Astrocyte (in vitro differentiated cells and primary cell): ENCODE measurements at regions not wholly inside any gene's neighbourhood (a gene's known extent, or its start where the extent isn't known, plus 50 kb on each side); places are given as distances from the start of the nearest gene placed in this dataset.

Experiments
- DNase-seq: peaks from one replicate; pipeline ENCODE4 v3.0.0-alpha.2; 2010; ENCODE audit warnings: low read depth
- FAIRE-seq: peaks from 2 replicates; lab custom pipeline; 2011; peaks lifted over from hg19 to GRCh38; lab: Jason Lieb, UNC
- H2AFZ ChIP-seq: 2 replicates; pipeline ENCODE4 v1.6.0; 2012; ENCODE audit warnings: low read depth, low read length, inconsistent platforms
- H3K27ac ChIP-seq: 2 replicates; pipeline ENCODE4 v1.5.1; 2011; ENCODE audit warnings: low read depth, low read length, inconsistent platforms
- H3K27me3 ChIP-seq: 2 replicates; pipeline ENCODE4 v1.6.0; 2011; ENCODE audit warnings: low read length, inconsistent platforms; ENCODE audit not compliant: insufficient read depth
- H3K36me3 ChIP-seq: 2 replicates; pipeline ENCODE4 v1.5.1; 2011; ENCODE audit warnings: low read length, inconsistent platforms; ENCODE audit not compliant: insufficient read depth
- H3K4me1 ChIP-seq: 2 replicates; pipeline ENCODE4 v1.5.1; 2011; ENCODE audit warnings: low read length, inconsistent platforms; ENCODE audit not compliant: insufficient read depth
- H3K4me2 ChIP-seq: 2 replicates; pipeline ENCODE4 v1.6.0; 2012; ENCODE audit warnings: low read length, inconsistent platforms
- H3K4me3 ChIP-seq: 2 replicates; pipeline ENCODE4 v1.5.1; 2011; ENCODE audit warnings: low read depth, mild to moderate bottlenecking, low read length, inconsistent platforms; ENCODE audit not compliant: insufficient read depth
- H3K79me2 ChIP-seq: 2 replicates; pipeline ENCODE4 v1.6.0; 2012; ENCODE audit warnings: mild to moderate bottlenecking, low read length, inconsistent platforms; ENCODE audit not compliant: insufficient read depth
- H3K9ac ChIP-seq: 2 replicates; pipeline ENCODE4 v1.6.0; 2012; ENCODE audit warnings: mild to moderate bottlenecking, low read length, inconsistent platforms
- H3K9me3 ChIP-seq: 2 replicates; pipeline ENCODE4 v1.5.1; 2012; ENCODE audit warnings: low read depth, mild to moderate bottlenecking, low read length, inconsistent platforms; ENCODE audit not compliant: insufficient read depth
- H4K20me1 ChIP-seq: 2 replicates; pipeline ENCODE4 v1.6.0; 2012; ENCODE audit warnings: low read length, inconsistent platforms; ENCODE audit not compliant: insufficient read depth
- H3K27ac Mint-ChIP-seq: one replicate; pipeline ENCODE4 v1.8.0; 2021; ENCODE audit warnings: mild to moderate bottlenecking, mixed read lengths; ENCODE audit not compliant: unreplicated experiment
- H3K27me3 Mint-ChIP-seq: one replicate; pipeline ENCODE4 v1.8.0; 2021; ENCODE audit warnings: low read depth, mixed read lengths; ENCODE audit not compliant: unreplicated experiment
- H3K36me3 Mint-ChIP-seq: one replicate; pipeline ENCODE4 v1.8.0; 2021; ENCODE audit warnings: low read depth, mixed read lengths; ENCODE audit not compliant: unreplicated experiment
- H3K4me1 Mint-ChIP-seq: one replicate; pipeline ENCODE4 v1.8.0; 2021; ENCODE audit warnings: low read depth, mixed read lengths; ENCODE audit not compliant: unreplicated experiment
- H3K4me3 Mint-ChIP-seq: one replicate; pipeline ENCODE4 v1.8.0; 2021; ENCODE audit warnings: mild to moderate bottlenecking, moderate library complexity, mixed read lengths; ENCODE audit not compliant: unreplicated experiment
- H3K9me3 Mint-ChIP-seq: one replicate; pipeline ENCODE4 v1.8.0; 2021; ENCODE audit warnings: mild to moderate bottlenecking, mixed read lengths; ENCODE audit not compliant: unreplicated experiment
- CTCF ChIP-seq: IDR thresholded peaks from 2 replicates; pipeline ENCODE4 v1.5.1; 2011; ENCODE audit warnings: low read depth, mild to moderate bottlenecking, inconsistent platforms, low read length, moderate library complexity; ENCODE audit not compliant: insufficient read depth
- EZH2 ChIP-seq: IDR thresholded peaks from 2 replicates; pipeline ENCODE4 v1.6.1; 2012; ENCODE audit warnings: mild to moderate bottlenecking, low read length, inconsistent platforms; ENCODE audit not compliant: insufficient read depth

GRCh38 chr16:77536809-77537208 lies 102.0 kb upstream of the ADAMTS18 start:
- Mint-ChIP-seq H3K9me3 (peaks cover 5% of the 10 kb centered on the region), H3K27ac (no peak overlapping the region), H3K27me3 (peaks cover 28% of the 10 kb centered on the region), H3K36me3 (no peaks in the 10 kb centered on the region), H3K4me1 (no peaks in the 10 kb centered on the region), H3K4me3 (no peak overlapping the region)
- Histone ChIP-seq H3K36me3 (no peaks in the 10 kb centered on the region), H2AFZ (no peak overlapping the region), H4K20me1 (no peaks in the 10 kb centered on the region), H3K4me1 (no peaks in the 10 kb centered on the region), H3K27me3 (no peaks in the 10 kb centered on the region), H3K9ac (no peak overlapping the region), H3K9me3 (no peaks in the 10 kb centered on the region), H3K27ac (no peak overlapping the region), H3K4me3 (no peak overlapping the region), H3K79me2 (no peaks in the 10 kb centered on the region), H3K4me2 (no peak overlapping the region)
- DNase-seq (no peak), FAIRE-seq (no peak)
- TF ChIP-seq EZH2 (no peak), CTCF (no peak)

- H3K79me2 ChIP-seq, result no peaks in the 10 kb centered on the region
- peaks cover 5% of the 10 kb centered on the region for H3K9me3 Mint-ChIP-seq
- no peak overlapping the region for H3K27ac Mint-ChIP-seq
- H3K4me1 Mint-ChIP-seq, result no peaks in the 10 kb centered on the region
- H3K4me2 ChIP-seq, result no peak overlapping the region
- H3K27ac ChIP-seq, result no peak overlapping the region
- H3K9ac ChIP-seq, result no peak overlapping the region
- H3K9me3 ChIP-seq, result no peaks in the 10 kb centered on the region
- H3K4me3 Mint-ChIP-seq, result no peak overlapping the region
- H3K4me1 ChIP-seq, result no peaks in the 10 kb centered on the region
- no peaks in the 10 kb centered on the region for H3K36me3 ChIP-seq
- no peak overlapping the region for H2AFZ ChIP-seq
- H3K4me3 ChIP-seq, result no peak overlapping the region
- FAIRE-seq (no peak), DNase-seq (peak; percentile 23)
- TF ChIP-seq CTCF (no peak), EZH2 (no peak)
- no peaks in the 10 kb centered on the region for H3K36me3 Mint-ChIP-seq
- H3K27me3 ChIP-seq, result no peaks in the 10 kb centered on the region
- peaks cover 28% of the 10 kb centered on the region for H3K27me3 Mint-ChIP-seq
- no peaks in the 10 kb centered on the region for H4K20me1 ChIP-seq
Measured at GRCh38 chr16:77539421-77540034, 104.7 kb upstream of the ADAMTS18 start.

- Histone ChIP-seq H4K20me1 (no peaks in the 10 kb centered on the region), H3K36me3 (no peaks in the 10 kb centered on the region), H3K27me3 (no peaks in the 10 kb centered on the region), H3K79me2 (no peaks in the 10 kb centered on the region), H3K4me3 (no peak overlapping the region), H3K27ac (no peak overlapping the region), H3K4me1 (no peaks in the 10 kb centered on the region), H3K9ac (no peak overlapping the region), H3K9me3 (no peaks in the 10 kb centered on the region), H2AFZ (no peak overlapping the region), H3K4me2 (no peak overlapping the region)
- H3K27ac Mint-ChIP-seq, result no peak overlapping the region
- no peak overlapping the region for H3K4me3 Mint-ChIP-seq
- no peaks in the 10 kb centered on the region for H3K4me1 Mint-ChIP-seq
- H3K9me3 Mint-ChIP-seq, result no peaks in the 10 kb centered on the region
- no peaks in the 10 kb centered on the region for H3K36me3 Mint-ChIP-seq
- TF ChIP-seq CTCF (no peak), EZH2 (no peak)
- DNase-seq, result peak; percentile 85
- H3K27me3 Mint-ChIP-seq, result peaks cover 25% of the 10 kb centered on the region
- no peak for FAIRE-seq
Measured at GRCh38 chr16:77540646-77541045, 105.8 kb upstream of the ADAMTS18 start.
